Endothelial cell of umbilical vein (primary cell): ENCODE measurements at regions not wholly inside any gene's neighbourhood (a gene's known extent, or its start where the extent isn't known, plus 50 kb on each side); places are given as distances from the start of the nearest gene placed in this dataset.

ENCODE experiments used
- BruUV-seq: library from RNA; stranded (reverse); fragments of 400-500 nt; replicated peaks from 2 replicates; lab custom pipeline; 2021; lab: Mats Ljungman, UMichigan
- CTCF ChIA-PET: fragments of 300-600, 350-600 bp; sonication (Branson Sonifier 250); formaldehyde crosslinking; loops from one replicate; lab custom pipeline; 2021; ENCODE audit warnings: antibody characterized with exemption, inconsistent platforms; lab: Charles Lee
- POLR2A ChIA-PET: fragments of 300-600, 350-600 bp; sonication (Branson Sonifier 250); formaldehyde crosslinking; loops from one replicate; lab custom pipeline; 2021; ENCODE audit warnings: antibody characterized with exemption, inconsistent platforms; lab: Charles Lee
- DNase-seq: peaks from one replicate; pipeline ENCODE4 v3.0.0-alpha.2; 2011; ENCODE audit warnings: low read depth, low spot score
- FAIRE-seq: peaks from 2 replicates; lab custom pipeline; 2011; peaks lifted over from hg19 to GRCh38; lab: Jason Lieb, UNC
- H2AFZ ChIP-seq: 2 replicates; pipeline ENCODE4 v1.6.0; 2012; ENCODE audit warnings: low read depth, low read length, control low read depth, inconsistent platforms
- H3K27ac ChIP-seq: 2 replicates; pipeline ENCODE4 v1.5.1; 2011; ENCODE audit warnings: low read depth, mild to moderate bottlenecking, control low read depth, low read length, moderate library complexity; ENCODE audit not compliant: insufficient read depth
- H3K27me3 ChIP-seq, 2 experiments: 2 replicates each; pipeline versions ENCODE4 v1.6.0 to v1.6.1; 2011; ENCODE audit warnings: low read length in 2 of 2, mixed read lengths in 1 of 2; ENCODE audit not compliant: control insufficient read depth in 2 of 2, insufficient read depth in 2 of 2
- H3K36me3 ChIP-seq, 2 experiments: 2 replicates in 1 of 2; 3 replicates in 1 of 2; pipeline ENCODE4 v1.5.1; 2011; ENCODE audit warnings: low read length in 2 of 2, mild to moderate bottlenecking in 1 of 2, moderate library complexity in 1 of 2; ENCODE audit not compliant: control insufficient read depth in 2 of 2, insufficient read depth in 2 of 2; ENCODE audit errors: extremely low read depth in 1 of 2
- H3K4me1 ChIP-seq: 3 replicates; pipeline ENCODE4 v1.5.1; 2011; ENCODE audit warnings: mild to moderate bottlenecking, low read length; ENCODE audit not compliant: control insufficient read depth, insufficient read depth; ENCODE audit errors: extremely low read depth
- H3K4me2 ChIP-seq: 2 replicates; pipeline ENCODE4 v1.6.1; 2011; ENCODE audit warnings: low read length, control low read depth, mixed read lengths; ENCODE audit not compliant: insufficient read depth
- H3K4me3 ChIP-seq, 3 experiments: fragments of 200-600 bp in 1 of 3; sonication (generic), shearing (Covaris generic) in 1 of 3; replicated peaks in 1 of 3; 2 replicates each; pipeline ENCODE4 v1.5.1; 2011 to 2016; ENCODE audit warnings: control low read depth in 3 of 3, low read length in 3 of 3, mild to moderate bottlenecking in 2 of 3, inconsistent platforms in 1 of 3, low read depth in 1 of 3, moderate library complexity in 1 of 3; ENCODE audit not compliant: insufficient read depth in 1 of 3
- H3K79me2 ChIP-seq: 2 replicates; pipeline ENCODE4 v1.6.0; 2012; ENCODE audit warnings: low read length, inconsistent platforms; ENCODE audit not compliant: control insufficient read depth, insufficient read depth
- H3K9ac ChIP-seq: replicated peaks from 2 replicates; pipeline ENCODE3; 2011; ENCODE audit warnings: low read length, control low read depth; ENCODE audit not compliant: insufficient read depth; ENCODE audit errors: extremely low read depth
- H3K9me1 ChIP-seq: replicated peaks from 3 replicates; pipeline ENCODE4 v1.6.0; 2011; ENCODE audit warnings: mild to moderate bottlenecking, low read length; ENCODE audit not compliant: control insufficient read depth, insufficient read depth; ENCODE audit errors: extremely low read depth
- H3K9me3 ChIP-seq: replicated peaks from 2 replicates; pipeline ENCODE4 v1.5.1; 2012; ENCODE audit warnings: low read length, inconsistent platforms; ENCODE audit not compliant: control insufficient read depth, insufficient read depth
- H4K20me1 ChIP-seq: replicated peaks from 2 replicates; pipeline ENCODE3; 2011; ENCODE audit warnings: mild to moderate bottlenecking, low read length; ENCODE audit not compliant: control insufficient read depth, insufficient read depth; ENCODE audit errors: extremely low read depth
- CTCF ChIP-seq, 2 donors: IDR thresholded peaks; 1 replicate in 1 of 2; 2 replicates in 1 of 2; pipeline ENCODE4 v1.5.1; 2011; ENCODE audit warnings: low read length in 2 of 2, mild to moderate bottlenecking in 2 of 2, moderate library complexity in 2 of 2, control low read depth in 1 of 2, inconsistent platforms in 1 of 2, low read depth in 1 of 2; ENCODE audit not compliant: insufficient read depth in 1 of 2; ENCODE audit errors: extremely low read depth in 1 of 2
- EZH2 ChIP-seq: IDR thresholded peaks from 2 replicates; pipeline ENCODE4 v1.6.1; 2012; ENCODE audit warnings: borderline replicate concordance, low read depth, mild to moderate bottlenecking, moderate library complexity, low read length, inconsistent platforms; ENCODE audit not compliant: severe bottlenecking
- FOS ChIP-seq: IDR thresholded peaks from 2 replicates; pipeline ENCODE4 v1.6.1; 2011; ENCODE audit warnings: mild to moderate bottlenecking, low read length, moderate library complexity, borderline replicate concordance; ENCODE audit not compliant: insufficient read depth
- GATA2 ChIP-seq: IDR thresholded peaks from 2 replicates; pipeline ENCODE4 v1.7.0; 2011; ENCODE audit warnings: low read depth, mild to moderate bottlenecking, moderate library complexity, mixed read lengths, low read length; ENCODE audit not compliant: insufficient read length, insufficient read depth
- JUN ChIP-seq: IDR thresholded peaks from 2 replicates; pipeline ENCODE4 v1.6.1; 2011; ENCODE audit warnings: borderline replicate concordance, low read depth; ENCODE audit not compliant: insufficient read length, insufficient read depth
- MAX ChIP-seq: IDR thresholded peaks from 2 replicates; pipeline ENCODE4 v1.6.1; 2011; ENCODE audit not compliant: insufficient read depth, insufficient read length
- MYC ChIP-seq: IDR thresholded peaks from one replicate; pipeline ENCODE4 v1.6.1; 2011; ENCODE audit warnings: mild to moderate bottlenecking, low read depth, low read length
- POLR2A ChIP-seq: IDR thresholded peaks from 2 replicates; pipeline ENCODE4 v1.6.1; 2012; ENCODE audit warnings: low read depth, mild to moderate bottlenecking, control low read depth, low read length
- POLR2AphosphoS5 ChIP-seq: IDR thresholded peaks from 2 replicates; pipeline ENCODE4 v1.6.1; 2012; ENCODE audit warnings: low read depth, mild to moderate bottlenecking, control low read depth, low read length, moderate library complexity; ENCODE audit not compliant: insufficient read depth
- dilution Hi-C: fragments of 300-500 bp; cut with MboI; formaldehyde crosslinking; loops from one replicate; pipeline ENCODE4 v1.15.0; 2019; ENCODE audit warnings: low sequenced_read_pairs; ENCODE audit not compliant: extremely low pct_ligation_motif_present
- intact Hi-C: fragments of 100-400 bp; cut with micrococcal nuclease; formaldehyde crosslinking; loops from one replicate; pipeline ENCODE4 v1.10.0; 2022

- Histone ChIP-seq H3K4me3 (no peak overlapping the region), H3K27ac (no peak overlapping the region), H3K4me1 (no peaks in the 10 kb centered on the region), H4K20me1 (no peaks in the 10 kb centered on the region), H2AFZ (no peak overlapping the region), H3K27me3 (no peaks in the 10 kb centered on the region), H3K36me3 (no peaks in the 10 kb centered on the region), H3K79me2 (no peaks in the 10 kb centered on the region), H3K9me3 (peaks cover 17% of the 10 kb centered on the region), H3K4me2 (no peak overlapping the region), H3K9me1 (no peaks in the 10 kb centered on the region), H3K9ac (no peak overlapping the region)
- ChIA-PET CTCF (no interaction called here), POLR2A (no interaction called here)
- intact Hi-C loops, result no loop called here
- no TSS peak for BruUV-seq
- FAIRE-seq (no peak), DNase-seq (no peak)
- dilution Hi-C loops, result no loop called here
- TF ChIP-seq EZH2 (no peak), POLR2AphosphoS5 (no peak), GATA2 (no peak), POLR2A (no peak), CTCF (IDR thresholded peaks at IDR 0.05; ENCODE audit: extremely low read depth in 1 of 2, insufficient read depth in 1 of 2, low read depth in 1 of 2, low read length in 2 of 2) (no peak)
Observed at GRCh38 chr22:48652796-48653195, 1174.9 kb downstream of the BRD1 start.

DNA sequence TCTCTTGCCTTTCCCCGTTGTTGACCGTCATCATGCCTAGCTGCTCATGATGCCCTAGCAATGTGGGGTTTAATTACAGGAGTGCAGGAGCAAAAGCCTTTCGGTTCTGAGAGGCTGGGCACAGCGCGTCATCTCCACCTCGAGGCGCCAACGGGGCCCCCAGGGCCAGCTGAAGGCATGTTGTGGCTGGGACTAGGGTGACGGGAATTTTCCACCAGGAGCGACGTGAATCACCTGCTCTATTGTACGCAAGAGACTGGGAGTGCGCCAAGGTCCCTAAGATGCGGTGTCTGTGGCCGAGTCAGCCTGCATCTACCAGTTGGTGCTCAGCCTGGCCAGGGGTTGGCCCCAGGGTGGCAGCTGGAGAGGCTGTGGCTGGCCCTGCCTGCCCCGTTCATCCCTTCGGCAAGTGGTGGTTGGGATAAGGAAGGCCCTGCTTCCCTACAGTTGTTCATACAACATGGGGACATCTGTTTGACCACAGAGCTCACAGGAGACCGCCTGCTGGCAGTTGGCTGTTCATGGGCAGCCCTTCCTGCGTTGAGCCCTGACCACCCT lies 1175.6 kb downstream of the BRD1 start:
- no peak for TF ChIP-seq FOS
- no peak for TF ChIP-seq EZH2
- no peak for TF ChIP-seq MAX
- TF ChIP-seq GATA2, result no peak
- no peak for TF ChIP-seq POLR2A
- TF ChIP-seq MYC, result no peak
- no peak for TF ChIP-seq JUN
- TF ChIP-seq CTCF (IDR thresholded peaks at IDR 0.05; ENCODE audit: extremely low read depth in 1 of 2, insufficient read depth in 1 of 2, low read depth in 1 of 2, low read length in 2 of 2), result no peak
- TF ChIP-seq POLR2AphosphoS5, result no peak
- Histone ChIP-seq H3K4me2 (no peak overlapping the region), H3K36me3 (no peaks in the 10 kb centered on the region), H2AFZ (no peak overlapping the region), H4K20me1 (no peaks in the 10 kb centered on the region), H3K4me3 (no peak overlapping the region), H3K27ac (no peak overlapping the region), H3K27me3 (no peaks in the 10 kb centered on the region), H3K4me1 (no peaks in the 10 kb centered on the region), H3K9me1 (no peaks in the 10 kb centered on the region), H3K79me2 (no peaks in the 10 kb centered on the region), H3K9me3 (peaks cover 20% of the 10 kb centered on the region), H3K9ac (no peak overlapping the region)
- POLR2A ChIA-PET, result no interaction called here
- DNase-seq (no peak), FAIRE-seq (no peak)
- BruUV-seq, result no TSS peak
- dilution Hi-C loops, result no loop called here
- CTCF ChIA-PET, result no interaction called here
- intact Hi-C loops, result no loop called here
